ENCODE measurements at regions not wholly inside any gene's neighbourhood (a gene's known extent, or its start where the extent isn't known, plus 50 kb on each side); places are given as distances from the start of the nearest gene placed in this dataset.

GRCh38 chr22:22752556-22753477 lies 108.4 kb downstream of the GGTLC2 start:
- ChIA-PET CTCF (interaction anchor here (0.6 to 3.0 kb wide), 28 partner anchors 8 to 367 kb away, joined by 3 to 50 read pairs (median 4); no protein-coding TSS in a partner anchor), POLR2A (interaction anchor here in 1 of 2 donors (0.6 kb wide), 1 partner anchor 58 kb away, joined by 3 read pairs; no protein-coding TSS in a partner anchor)
- no peaks in the 10 kb centered on the region for H3K27me3 Mint-ChIP-seq
- H3K9me3 Mint-ChIP-seq, result no peaks in the 10 kb centered on the region
- Histone ChIP-seq H3K9me3 (no peaks in the 10 kb centered on the region), H3K36me3 (ENCODE audit: control insufficient read depth in 2 of 2, extremely low read depth in 1 of 2, insufficient read depth in 1 of 2, low read length in 1 of 2) (no peaks in the 10 kb centered on the region), H3K27me3 (replicated peaks in 1 of 2; ENCODE audit: control insufficient read depth in 2 of 2, extremely low read depth in 1 of 2, insufficient read depth in 2 of 2, low read length in 1 of 2) (no peaks in the 10 kb centered on the region), H3K4me3 (ENCODE audit: control insufficient read depth in 1 of 2, extremely low read depth in 1 of 2, low read length in 1 of 2) (peak overlapping the region in 1 of 2 donors; percentile 3), H3K27ac (ENCODE audit: low read length) (peak overlapping the region; percentile 78), H3K4me1 (ENCODE audit: control insufficient read depth in 1 of 2, extremely low read depth in 1 of 2, insufficient read depth in 2 of 2, low read length in 2 of 2) (peaks cover 3 to 58% of the 10 kb centered on the region in 2 experiments)
- no peaks in the 10 kb centered on the region for H3K36me3 Mint-ChIP-seq
- ATAC-seq (replicated peaks in 1 of 4) (peak; percentile 73 to 87 (median 86)), DNase-seq (peak in 33 of 35 experiments; percentile 4 to 72 (median 47))
- WGBS (ENCODE audit: insufficient coverage), result 67% methylated on average over 6 of the region's 12 CpGs
- H3K4me3 Mint-ChIP-seq, result peak overlapping the region; percentile 8 to 52 (median 13)
- peaks cover 38 to 61% (median 43%) of the 10 kb centered on the region in 3 donors for H3K4me1 Mint-ChIP-seq
- peak overlapping the region; percentile 96 to 99 for H3K27ac Mint-ChIP-seq

DNA sequence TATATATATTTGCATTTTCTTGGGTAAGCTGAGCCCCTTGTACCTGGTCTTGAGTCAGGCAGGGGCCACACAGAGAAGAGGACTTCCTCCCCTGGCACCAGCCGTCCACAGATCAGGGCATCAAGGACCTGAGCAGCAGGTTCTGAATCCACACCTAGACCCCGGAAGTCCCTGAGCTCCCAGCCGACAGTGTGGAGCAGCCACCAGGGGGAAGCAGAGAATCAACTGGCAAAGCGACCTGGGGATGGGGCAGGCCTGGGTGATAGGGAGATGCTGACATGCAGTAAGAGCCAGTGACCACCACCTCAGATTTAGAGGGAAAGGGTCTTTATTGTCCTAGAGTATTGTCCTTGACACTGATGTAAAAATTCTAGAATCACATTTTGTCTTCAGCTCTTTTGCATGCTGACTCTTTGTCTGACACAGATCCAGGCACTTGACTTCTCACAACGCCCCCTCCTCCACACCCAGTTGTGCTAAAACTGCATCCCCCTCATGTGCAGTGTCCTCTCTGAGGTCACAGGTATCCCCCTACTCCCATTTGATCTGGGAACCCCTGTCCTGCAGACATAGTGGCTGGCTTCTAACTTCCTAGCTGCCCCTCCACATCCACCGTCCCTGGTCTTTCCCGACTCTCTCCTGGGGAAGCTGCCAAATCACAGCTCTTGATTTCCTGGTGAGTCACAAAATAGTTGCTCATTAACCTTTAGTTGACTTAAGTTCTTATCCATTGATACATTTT lies 109.3 kb downstream of the GGTLC2 start:
- CTCF ChIA-PET, result interaction anchor here (0.6 to 3.0 kb wide), 31 partner anchors 8 to 404 kb away, joined by 3 to 50 read pairs (median 4); no protein-coding TSS in a partner anchor
- POLR2A ChIA-PET, result interaction anchor here in 1 of 2 donors (0.6 kb wide), 1 partner anchor 57 kb away, joined by 3 read pairs; no protein-coding TSS in a partner anchor

DNA sequence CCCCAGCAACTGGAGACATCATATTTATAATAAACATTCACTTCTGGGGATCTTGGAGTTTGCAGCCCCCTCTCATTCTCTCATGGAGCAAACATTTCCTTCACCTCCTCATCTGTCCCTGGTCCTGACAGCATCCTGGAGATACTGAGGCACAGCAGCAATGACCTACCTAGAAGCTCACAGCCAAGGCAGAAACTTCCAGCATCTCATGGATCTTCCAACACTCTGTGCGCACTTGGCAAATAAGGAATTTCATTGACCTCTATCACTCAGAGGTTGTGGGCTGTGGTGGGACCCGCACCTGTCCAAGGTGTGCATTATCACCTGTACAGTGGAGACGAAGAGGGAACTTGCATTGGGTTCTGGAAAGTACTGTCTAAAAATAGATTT lies 109.8 kb downstream of the GGTLC2 start:
- Histone ChIP-seq H3K36me3 (ENCODE audit: control insufficient read depth in 2 of 2, extremely low read depth in 1 of 2, insufficient read depth in 1 of 2, low read length in 1 of 2) (no peaks in the 10 kb centered on the region), H3K27me3 (replicated peaks in 1 of 2; ENCODE audit: control insufficient read depth in 2 of 2, extremely low read depth in 1 of 2, insufficient read depth in 2 of 2, low read length in 1 of 2) (no peaks in the 10 kb centered on the region), H3K9me3 (no peaks in the 10 kb centered on the region), H3K4me3 (ENCODE audit: control insufficient read depth in 1 of 2, extremely low read depth in 1 of 2, low read length in 1 of 2) (no peak overlapping the region), H3K27ac (ENCODE audit: low read length) (peak overlapping the region; percentile 78), H3K4me1 (ENCODE audit: control insufficient read depth in 1 of 2, extremely low read depth in 1 of 2, insufficient read depth in 2 of 2, low read length in 2 of 2) (peaks cover 3 to 64% of the 10 kb centered on the region in 2 experiments)
- DNase-seq (no peak), ATAC-seq (replicated peaks in 1 of 4) (no peak)
- CTCF ChIA-PET, result interaction anchor here (0.8 to 3.0 kb wide), 16 partner anchors 9 to 403 kb away, joined by 3 to 50 read pairs (median 7); no protein-coding TSS in a partner anchor
- no peaks in the 10 kb centered on the region for H3K9me3 Mint-ChIP-seq
- POLR2A ChIA-PET, result no interaction called here
- no peaks in the 10 kb centered on the region for H3K27me3 Mint-ChIP-seq
- peaks cover 38 to 66% (median 41%) of the 10 kb centered on the region in 3 donors for H3K4me1 Mint-ChIP-seq
- peak overlapping the region; percentile 96 to 99 for H3K27ac Mint-ChIP-seq
- H3K4me3 Mint-ChIP-seq, result no peak overlapping the region
- H3K36me3 Mint-ChIP-seq, result no peaks in the 10 kb centered on the region
- no CpG with 5 or more reads among the region's 3 CpGs for WGBS (ENCODE audit: insufficient coverage)

More for the DNA sequence above, 109.3 kb downstream of the GGTLC2 start:
- H3K9me3 Mint-ChIP-seq, result no peaks in the 10 kb centered on the region
- no peaks in the 10 kb centered on the region for H3K9me3 ChIP-seq
- peaks cover 3 to 61% of the 10 kb centered on the region in 2 experiments for H3K4me1 ChIP-seq (ENCODE audit: control insufficient read depth in 1 of 2, extremely low read depth in 1 of 2, insufficient read depth in 2 of 2, low read length in 2 of 2)
- H3K36me3 ChIP-seq (ENCODE audit: control insufficient read depth in 2 of 2, extremely low read depth in 1 of 2, insufficient read depth in 1 of 2, low read length in 1 of 2), result no peaks in the 10 kb centered on the region
- peak; percentile 84 to 91 (median 88) for ATAC-seq (replicated peaks in 1 of 4)
- peak; percentile 61 to 89 (median 78) for DNase-seq
- H3K27ac ChIP-seq (ENCODE audit: low read length), result peak overlapping the region; percentile 78
- H3K36me3 Mint-ChIP-seq, result no peaks in the 10 kb centered on the region
- peak overlapping the region in 1 of 2 donors; percentile 3 for H3K4me3 ChIP-seq (ENCODE audit: control insufficient read depth in 1 of 2, extremely low read depth in 1 of 2, low read length in 1 of 2)
- H3K27me3 ChIP-seq (replicated peaks in 1 of 2; ENCODE audit: control insufficient read depth in 2 of 2, extremely low read depth in 1 of 2, insufficient read depth in 2 of 2, low read length in 1 of 2), result no peaks in the 10 kb centered on the region
- H3K27me3 Mint-ChIP-seq, result no peaks in the 10 kb centered on the region
- WGBS (ENCODE audit: insufficient coverage), result 61% methylated on average over 5 of the region's 7 CpGs
- H3K27ac Mint-ChIP-seq, result peak overlapping the region; percentile 96 to 99
- H3K4me1 Mint-ChIP-seq, result peaks cover 38 to 60% (median 40%) of the 10 kb centered on the region in 3 donors
- peak overlapping the region in 2 of 3 donors; percentile 13 to 52 for H3K4me3 Mint-ChIP-seq

GRCh38 chr22:22754961-22755777 lies 110.8 kb downstream of the GGTLC2 start:
- CTCF ChIA-PET, result interaction anchor here (0.7 to 2.6 kb wide), 6 partner anchors 14 to 1102 kb away, joined by 3 to 17 read pairs (median 4); partner anchors contain the start of gene SLC2A11 (in 1 of the 2)
- no peaks in the 10 kb centered on the region for H3K27me3 Mint-ChIP-seq
- H3K4me1 ChIP-seq (ENCODE audit: control insufficient read depth in 1 of 2, extremely low read depth in 1 of 2, insufficient read depth in 2 of 2, low read length in 2 of 2), result peaks cover 3 to 66% of the 10 kb centered on the region in 2 experiments

GRCh38 chr22:22755778-22756100 lies 111.3 kb downstream of the GGTLC2 start:
- CTCF ChIA-PET, result interaction anchor here (0.8 to 1.4 kb wide), 5 partner anchors 10 to 122 kb away, joined by 3 to 4 read pairs (median 3); no protein-coding TSS in a partner anchor
- H3K4me1 ChIP-seq (ENCODE audit: control insufficient read depth in 1 of 2, extremely low read depth in 1 of 2, insufficient read depth in 2 of 2, low read length in 2 of 2), result peaks cover 3 to 66% of the 10 kb centered on the region in 2 experiments
- peak overlapping the region; percentile 78 for H3K27ac ChIP-seq (ENCODE audit: low read length)
- POLR2A ChIA-PET, result no interaction called here
- H3K4me1 Mint-ChIP-seq, result peaks cover 38 to 74% (median 47%) of the 10 kb centered on the region in 3 donors
- no peaks in the 10 kb centered on the region for H3K27me3 ChIP-seq (replicated peaks in 1 of 2; ENCODE audit: control insufficient read depth in 2 of 2, extremely low read depth in 1 of 2, insufficient read depth in 2 of 2, low read length in 1 of 2)
- no peak overlapping the region for H3K4me3 ChIP-seq (ENCODE audit: control insufficient read depth in 1 of 2, extremely low read depth in 1 of 2, low read length in 1 of 2)
- H3K36me3 ChIP-seq (ENCODE audit: control insufficient read depth in 2 of 2, extremely low read depth in 1 of 2, insufficient read depth in 1 of 2, low read length in 1 of 2), result no peaks in the 10 kb centered on the region
- H3K4me3 Mint-ChIP-seq, result peak overlapping the region in 1 of 3 donors; percentile 15
- no peaks in the 10 kb centered on the region for H3K27me3 Mint-ChIP-seq
- H3K36me3 Mint-ChIP-seq, result no peaks in the 10 kb centered on the region
- no peak for DNase-seq
- no peaks in the 10 kb centered on the region for H3K9me3 Mint-ChIP-seq
- no peak for ATAC-seq (replicated peaks in 1 of 4)
- peak overlapping the region; percentile 80 to 87 for H3K27ac Mint-ChIP-seq
- H3K9me3 ChIP-seq, result no peaks in the 10 kb centered on the region

More at GRCh38 chr22:22754961-22755777, 110.8 kb downstream of the GGTLC2 start:
- peak overlapping the region; percentile 96 to 99 for H3K27ac Mint-ChIP-seq
- H3K4me3 Mint-ChIP-seq, result peak overlapping the region in 1 of 3 donors; percentile 15
- H3K27me3 ChIP-seq (replicated peaks in 1 of 2; ENCODE audit: control insufficient read depth in 2 of 2, extremely low read depth in 1 of 2, insufficient read depth in 2 of 2, low read length in 1 of 2), result no peaks in the 10 kb centered on the region
- H3K27ac ChIP-seq (ENCODE audit: low read length), result peak overlapping the region; percentile 78
- DNase-seq, result no peak
- no peaks in the 10 kb centered on the region for H3K36me3 ChIP-seq (ENCODE audit: control insufficient read depth in 2 of 2, extremely low read depth in 1 of 2, insufficient read depth in 1 of 2, low read length in 1 of 2)
- no peaks in the 10 kb centered on the region for H3K9me3 Mint-ChIP-seq
- ATAC-seq (replicated peaks in 1 of 4), result no peak
- POLR2A ChIA-PET, result no interaction called here
- 86% methylated on average over 4 of the region's 8 CpGs for WGBS (ENCODE audit: insufficient coverage)
- no peaks in the 10 kb centered on the region for H3K9me3 ChIP-seq
- H3K4me1 Mint-ChIP-seq, result peaks cover 38 to 72% (median 47%) of the 10 kb centered on the region in 3 donors
- no peak overlapping the region for H3K4me3 ChIP-seq (ENCODE audit: control insufficient read depth in 1 of 2, extremely low read depth in 1 of 2, low read length in 1 of 2)
- no peaks in the 10 kb centered on the region for H3K36me3 Mint-ChIP-seq
